Neural cell (in vitro differentiated cells): ENCODE measurements at regions not wholly inside any gene's neighbourhood (a gene's known extent, or its start where the extent isn't known, plus 50 kb on each side); places are given as distances from the start of the nearest gene placed in this dataset.

Experiments
- H2AFZ ChIP-seq: fragments of 200-600, 300-800 bp; sonication (generic), shearing (Covaris generic); 2 replicates; pipeline ENCODE4 v1.6.0; 2014; ENCODE audit warnings: low read depth, mild to moderate bottlenecking, antibody characterized with exemption, low read length, moderate library complexity
- H3F3A ChIP-seq: fragments of 200-600 bp; shearing (Covaris generic); 2 replicates; pipeline ENCODE4 v1.6.1; 2016; ENCODE audit warnings: mild to moderate bottlenecking, moderate library complexity, mixed read lengths, antibody characterized with exemption, low read length; ENCODE audit not compliant: insufficient read depth, poor library complexity, severe bottlenecking
- H3K27ac ChIP-seq: fragments of 200-600, 300-800 bp; sonication (generic), shearing (Covaris generic); 2 replicates; pipeline ENCODE4 v1.5.1; 2014; ENCODE audit warnings: mild to moderate bottlenecking, low read length, moderate library complexity
- H3K27me3 ChIP-seq: fragments of 300-800, 200-600 bp; sonication (generic), shearing (Covaris generic); 2 replicates; pipeline ENCODE4 v1.6.0; 2014; ENCODE audit warnings: mild to moderate bottlenecking, low read depth, low read length, moderate library complexity; ENCODE audit not compliant: insufficient read depth
- H3K36me3 ChIP-seq: fragments of 300-800, 200-600 bp; sonication (generic), shearing (Covaris generic); 2 replicates; pipeline ENCODE4 v1.5.1; 2014; ENCODE audit warnings: mild to moderate bottlenecking, antibody characterized with exemption, low read length, moderate library complexity; ENCODE audit not compliant: insufficient read depth
- H3K4me2 ChIP-seq: fragments of 300-800, 200-600 bp; sonication (generic), shearing (Covaris generic); 2 replicates; pipeline ENCODE4 v1.6.0; 2014; ENCODE audit warnings: mild to moderate bottlenecking, low read length
- H3K4me3 ChIP-seq: fragments of 300-800, 200-600 bp; sonication (generic), shearing (Covaris generic); 2 replicates; pipeline ENCODE4 v1.5.1; 2014; ENCODE audit warnings: mild to moderate bottlenecking, low read length, moderate library complexity
- H3K79me2 ChIP-seq: fragments of 200-600 bp; shearing (Covaris generic); replicated peaks from 2 replicates; pipeline ENCODE4 v1.6.0; 2014; ENCODE audit warnings: mild to moderate bottlenecking, low read length, moderate library complexity; ENCODE audit not compliant: insufficient read depth
- H3K9ac ChIP-seq: fragments of 300-800, 200-600 bp; sonication (generic), shearing (Covaris generic); 2 replicates; pipeline ENCODE4 v1.6.1; 2016; ENCODE audit warnings: mild to moderate bottlenecking, low read length, mixed read lengths
- H3K9me2 ChIP-seq: fragments of 200-600 bp; shearing (Covaris generic); 2 replicates; pipeline ENCODE4 v1.6.1; 2016; ENCODE audit warnings: mild to moderate bottlenecking, low read length, mixed read lengths; ENCODE audit not compliant: insufficient read depth
- H3K9me3 ChIP-seq: fragments of 200-600, 300-800 bp; sonication (generic), shearing (Covaris generic); 2 replicates; pipeline ENCODE4 v1.6.1; 2016; ENCODE audit warnings: mild to moderate bottlenecking, mixed run types, low read length, moderate library complexity, mixed read lengths
- H4K20me1 ChIP-seq: fragments of 200-600 bp; shearing (Covaris generic); 2 replicates; pipeline ENCODE4 v1.6.1; 2016; ENCODE audit warnings: mild to moderate bottlenecking, mixed run types; ENCODE audit not compliant: insufficient read depth
- EP300 ChIP-seq: fragments of 450-650 bp; conservative IDR thresholded peaks from 2 replicates; pipeline ENCODE4 v1.6.1; 2014; ENCODE audit warnings: antibody characterized with exemption, mild to moderate bottlenecking, moderate library complexity; ENCODE audit not compliant: poor library complexity, severe bottlenecking
- EZH2 ChIP-seq: fragments of 200-600, 300-800 bp; shearing (Covaris generic), sonication (generic); IDR thresholded peaks from 2 replicates; pipeline ENCODE4 v1.6.1; 2014; ENCODE audit warnings: antibody characterized with exemption, low read length, borderline replicate concordance, mild to moderate bottlenecking; ENCODE audit not compliant: insufficient read depth, poor library complexity, severe bottlenecking
- MXI1 ChIP-seq: fragments of 450-650 bp; conservative IDR thresholded peaks from 2 replicates; pipeline ENCODE4 v1.6.1; 2014; ENCODE audit warnings: antibody characterized with exemption, mild to moderate bottlenecking; ENCODE audit not compliant: poor library complexity, severe bottlenecking
- POLR2AphosphoS5 ChIP-seq: IDR thresholded peaks from 2 replicates; pipeline ENCODE4 v1.6.1; 2012
- RAD21 ChIP-seq: fragments of 450-650 bp; conservative IDR thresholded peaks from 2 replicates; pipeline ENCODE4 v1.6.1; 2014; ENCODE audit warnings: antibody characterized with exemption, mild to moderate bottlenecking, moderate library complexity
- SMC3 ChIP-seq: fragments of 450-650 bp; conservative IDR thresholded peaks from 2 replicates; pipeline ENCODE4 v1.6.1; 2014; ENCODE audit warnings: antibody characterized with exemption, mild to moderate bottlenecking, moderate library complexity; ENCODE audit not compliant: poor library complexity
- TAF1 ChIP-seq: IDR thresholded peaks from 2 replicates; pipeline ENCODE4 v1.6.1; 2012; ENCODE audit warnings: low read depth
- TF ChIP-seq, protein P1 (sequence below): fragments of 450-650 bp; IDR thresholded peaks from 2 replicates; pipeline ENCODE4 v1.5.1; 2014; ENCODE audit warnings: antibody characterized with exemption, mild to moderate bottlenecking, moderate library complexity; ENCODE audit not compliant: poor library complexity, severe bottlenecking
- TF ChIP-seq, protein P2 (sequence below): IDR thresholded peaks from 2 replicates; pipeline ENCODE4 v1.6.1; 2012; ENCODE audit warnings: borderline replicate concordance

DNA sequence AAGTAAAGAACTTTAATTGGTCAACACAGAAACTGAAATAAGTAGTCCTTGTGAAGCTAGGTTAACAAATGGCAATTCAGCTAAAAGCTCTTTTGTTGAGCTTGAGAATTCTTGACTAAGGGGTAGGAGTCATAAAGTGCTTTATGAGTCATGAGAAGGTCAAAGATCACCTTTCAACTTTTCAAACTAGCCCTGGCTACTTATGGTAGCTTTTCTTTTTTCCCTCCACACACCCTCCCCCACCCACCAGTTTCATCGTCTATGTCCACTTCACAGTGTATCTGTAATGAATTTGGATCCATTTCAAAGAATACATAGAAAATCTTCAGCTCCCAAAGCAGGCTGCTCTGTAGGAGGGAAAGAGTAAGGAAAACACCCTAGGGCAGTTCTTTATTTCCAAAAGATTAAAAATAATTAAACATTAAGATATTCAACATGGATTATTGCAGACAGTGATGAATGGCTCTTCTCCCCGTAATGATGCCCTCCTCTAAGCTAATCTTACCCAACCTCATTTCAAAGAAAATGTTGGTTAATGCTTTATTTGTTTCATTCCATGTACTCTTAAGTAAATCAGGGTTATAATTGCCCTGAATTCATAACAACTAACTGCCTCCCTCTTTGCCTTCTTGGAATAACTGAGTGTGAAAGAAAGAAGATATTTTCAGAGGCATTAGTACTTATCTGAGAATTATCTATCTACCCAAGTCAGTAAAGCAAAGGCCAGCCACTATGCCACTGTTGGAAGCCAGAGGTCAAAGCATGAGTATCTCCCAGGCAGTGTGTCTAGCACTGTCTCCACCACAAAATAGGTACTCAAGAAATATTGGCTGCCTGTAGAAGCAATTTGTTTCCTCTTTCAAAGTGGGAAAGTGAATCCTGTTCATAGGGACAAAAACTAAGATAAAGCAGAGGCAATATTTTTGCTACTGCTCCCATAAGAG lies 290.6 kb downstream of the PIK3R1 start:
- Histone ChIP-seq H3K4me2 (no peak overlapping the region), H3K79me2 (no peaks in the 10 kb centered on the region), H3K4me3 (no peak overlapping the region), H3K27ac (no peak overlapping the region), H4K20me1 (no peaks in the 10 kb centered on the region), H3K36me3 (no peaks in the 10 kb centered on the region), H2AFZ (no peak overlapping the region), H3K9ac (no peak overlapping the region), H3K27me3 (no peaks in the 10 kb centered on the region), H3K9me3 (no peaks in the 10 kb centered on the region), H3F3A (no peaks in the 10 kb centered on the region), H3K9me2 (no peaks in the 10 kb centered on the region)
- TF ChIP-seq, protein P1, sequence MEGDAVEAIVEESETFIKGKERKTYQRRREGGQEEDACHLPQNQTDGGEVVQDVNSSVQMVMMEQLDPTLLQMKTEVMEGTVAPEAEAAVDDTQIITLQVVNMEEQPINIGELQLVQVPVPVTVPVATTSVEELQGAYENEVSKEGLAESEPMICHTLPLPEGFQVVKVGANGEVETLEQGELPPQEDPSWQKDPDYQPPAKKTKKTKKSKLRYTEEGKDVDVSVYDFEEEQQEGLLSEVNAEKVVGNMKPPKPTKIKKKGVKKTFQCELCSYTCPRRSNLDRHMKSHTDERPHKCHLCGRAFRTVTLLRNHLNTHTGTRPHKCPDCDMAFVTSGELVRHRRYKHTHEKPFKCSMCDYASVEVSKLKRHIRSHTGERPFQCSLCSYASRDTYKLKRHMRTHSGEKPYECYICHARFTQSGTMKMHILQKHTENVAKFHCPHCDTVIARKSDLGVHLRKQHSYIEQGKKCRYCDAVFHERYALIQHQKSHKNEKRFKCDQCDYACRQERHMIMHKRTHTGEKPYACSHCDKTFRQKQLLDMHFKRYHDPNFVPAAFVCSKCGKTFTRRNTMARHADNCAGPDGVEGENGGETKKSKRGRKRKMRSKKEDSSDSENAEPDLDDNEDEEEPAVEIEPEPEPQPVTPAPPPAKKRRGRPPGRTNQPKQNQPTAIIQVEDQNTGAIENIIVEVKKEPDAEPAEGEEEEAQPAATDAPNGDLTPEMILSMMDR = no peak
- TF ChIP-seq SMC3 = no peak
- TF ChIP-seq, protein P2, sequence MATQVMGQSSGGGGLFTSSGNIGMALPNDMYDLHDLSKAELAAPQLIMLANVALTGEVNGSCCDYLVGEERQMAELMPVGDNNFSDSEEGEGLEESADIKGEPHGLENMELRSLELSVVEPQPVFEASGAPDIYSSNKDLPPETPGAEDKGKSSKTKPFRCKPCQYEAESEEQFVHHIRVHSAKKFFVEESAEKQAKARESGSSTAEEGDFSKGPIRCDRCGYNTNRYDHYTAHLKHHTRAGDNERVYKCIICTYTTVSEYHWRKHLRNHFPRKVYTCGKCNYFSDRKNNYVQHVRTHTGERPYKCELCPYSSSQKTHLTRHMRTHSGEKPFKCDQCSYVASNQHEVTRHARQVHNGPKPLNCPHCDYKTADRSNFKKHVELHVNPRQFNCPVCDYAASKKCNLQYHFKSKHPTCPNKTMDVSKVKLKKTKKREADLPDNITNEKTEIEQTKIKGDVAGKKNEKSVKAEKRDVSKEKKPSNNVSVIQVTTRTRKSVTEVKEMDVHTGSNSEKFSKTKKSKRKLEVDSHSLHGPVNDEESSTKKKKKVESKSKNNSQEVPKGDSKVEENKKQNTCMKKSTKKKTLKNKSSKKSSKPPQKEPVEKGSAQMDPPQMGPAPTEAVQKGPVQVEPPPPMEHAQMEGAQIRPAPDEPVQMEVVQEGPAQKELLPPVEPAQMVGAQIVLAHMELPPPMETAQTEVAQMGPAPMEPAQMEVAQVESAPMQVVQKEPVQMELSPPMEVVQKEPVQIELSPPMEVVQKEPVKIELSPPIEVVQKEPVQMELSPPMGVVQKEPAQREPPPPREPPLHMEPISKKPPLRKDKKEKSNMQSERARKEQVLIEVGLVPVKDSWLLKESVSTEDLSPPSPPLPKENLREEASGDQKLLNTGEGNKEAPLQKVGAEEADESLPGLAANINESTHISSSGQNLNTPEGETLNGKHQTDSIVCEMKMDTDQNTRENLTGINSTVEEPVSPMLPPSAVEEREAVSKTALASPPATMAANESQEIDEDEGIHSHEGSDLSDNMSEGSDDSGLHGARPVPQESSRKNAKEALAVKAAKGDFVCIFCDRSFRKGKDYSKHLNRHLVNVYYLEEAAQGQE = no peak
- TF ChIP-seq RAD21 = no peak
- no peak for TF ChIP-seq EP300
- no peak for TF ChIP-seq MXI1
- no peak for TF ChIP-seq TAF1
- TF ChIP-seq EZH2 = no peak
- no peak for TF ChIP-seq POLR2AphosphoS5

DNA sequence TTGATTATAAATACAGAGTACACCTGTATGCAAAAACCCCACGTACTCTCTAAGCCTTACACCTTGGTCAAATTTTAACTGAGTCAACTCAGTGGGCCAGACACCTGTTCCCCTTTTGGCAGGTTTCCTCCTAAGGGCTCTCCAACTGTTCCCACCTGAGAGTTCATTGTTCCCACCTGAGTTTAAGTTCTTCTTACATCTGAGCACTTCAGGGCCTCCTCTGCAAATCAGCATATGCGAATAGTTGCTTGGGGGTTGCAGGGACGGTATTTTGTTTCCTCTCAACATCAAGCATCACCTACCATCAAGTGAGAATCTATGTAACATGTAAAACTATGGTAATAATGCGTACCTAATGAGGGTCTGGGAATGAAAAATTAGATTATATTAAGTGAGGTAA lies 300.0 kb downstream of the PIK3R1 start:
- H3K4me3 ChIP-seq = no peak overlapping the region
- H3K9me2 ChIP-seq = no peaks in the 10 kb centered on the region
- no peak overlapping the region for H3K4me2 ChIP-seq
- H3F3A ChIP-seq = no peaks in the 10 kb centered on the region
- no peak overlapping the region for H3K9ac ChIP-seq
- no peak overlapping the region for H2AFZ ChIP-seq
- H3K79me2 ChIP-seq = no peaks in the 10 kb centered on the region
- no peaks in the 10 kb centered on the region for H3K9me3 ChIP-seq
- no peak overlapping the region for H3K27ac ChIP-seq
- no peaks in the 10 kb centered on the region for H3K36me3 ChIP-seq
- no peak for TF ChIP-seq SMC3
- TF ChIP-seq, protein P2 = no peak
- no peak for TF ChIP-seq TAF1
- TF ChIP-seq EP300 = no peak
- no peak for TF ChIP-seq RAD21
- TF ChIP-seq, protein P1 = no peak
- TF ChIP-seq POLR2AphosphoS5 = no peak
- TF ChIP-seq MXI1 = no peak
- no peak for TF ChIP-seq EZH2
- no peaks in the 10 kb centered on the region for H4K20me1 ChIP-seq
- H3K27me3 ChIP-seq = no peaks in the 10 kb centered on the region
